HCT116 (cell line): ENCODE measurements at regions not wholly inside any gene's neighbourhood (a gene's known extent, or its start where the extent isn't known, plus 50 kb on each side); places are given as distances from the start of the nearest gene placed in this dataset.

ENCODE experiments used
- ATAC-seq: fragments of 200-7000 bp; cut with Tn5 transposase; 2 replicates; pipeline ENCODE4 v1.9.1; 2020; ENCODE audit warnings: mild to moderate bottlenecking, moderate library complexity
- BruUV-seq: library from RNA; stranded (reverse); fragments of 400-500 nt; replicated peaks from 2 replicates; lab custom pipeline; 2021; lab: Mats Ljungman, UMichigan
- CTCF ChIA-PET: fragments of 300-600 bp; sonication (Branson Sonifier 250); formaldehyde crosslinking; loops from one replicate; lab custom pipeline; 2021; ENCODE audit warnings: antibody characterized with exemption; lab: Charles Lee
- POLR2A ChIA-PET: fragments of 300-600, 350-600 bp; sonication (Branson Sonifier 250); formaldehyde crosslinking; loops from one replicate; lab custom pipeline; 2021; ENCODE audit warnings: antibody characterized with exemption; lab: Charles Lee
- RAD21 ChIA-PET, 2 experiments: fragments of 300-600 bp; sonication (Branson Sonifier 250); formaldehyde crosslinking; loops; one replicate each; lab custom pipeline; 2023; ENCODE audit warnings: low total read pairs in 2 of 2; ENCODE audit not compliant: uncharacterized antibody in 2 of 2, unreplicated experiment in 2 of 2, low non-redundant PET in 1 of 2; lab: Charles Lee
- DNase-seq: peaks from one replicate; pipeline ENCODE4 v3.0.0-alpha.2; 2010; ENCODE audit warnings: low read depth, low spot score
- H2AFZ ChIP-seq: fragments of 200-600 bp; shearing (Covaris generic), sonication (generic); 2 replicates; pipeline ENCODE4 v1.6.1; 2017; ENCODE audit warnings: low read depth, mixed run types, mixed read lengths, antibody characterized with exemption, low read length; ENCODE audit not compliant: poor library complexity, severe bottlenecking
- H3K27ac ChIP-seq: 2 replicates; pipeline ENCODE4 v1.5.1; 2012; ENCODE audit warnings: low read depth, low read length
- H3K27me3 ChIP-seq: fragments of 200-600 bp; sonication (generic); 2 replicates; pipeline ENCODE4 v1.6.1; 2016; ENCODE audit warnings: mixed run types, low read length, mixed read lengths; ENCODE audit not compliant: insufficient read depth
- H3K36me3 ChIP-seq, 2 experiments: fragments of 200-500 bp in 1 of 2; fragments of 200-600 bp in 1 of 2; sonication (Bioruptor generic) in 1 of 2; sonication (generic) in 1 of 2; 2 replicates each; pipeline versions ENCODE4 v1.5.1 to v1.6.1; 2014 to 2016; ENCODE audit warnings: low read length in 2 of 2, inconsistent platforms in 1 of 2, mixed read lengths in 1 of 2, mixed run types in 1 of 2; ENCODE audit not compliant: insufficient read depth in 2 of 2, control insufficient read depth in 1 of 2
- H3K4me1 ChIP-seq, 2 experiments: fragments of 200-600 bp in 1 of 2; sonication (generic) in 1 of 2; 2 replicates each; pipeline versions ENCODE4 v1.5.1 to v1.6.1; 2012 to 2017; ENCODE audit warnings: low read length in 2 of 2, inconsistent platforms in 1 of 2, mild to moderate bottlenecking in 1 of 2, mixed read lengths in 1 of 2, mixed run types in 1 of 2, moderate library complexity in 1 of 2; ENCODE audit not compliant: insufficient read depth in 2 of 2, control insufficient read depth in 1 of 2
- H3K4me2 ChIP-seq: fragments of 200-600 bp; sonication (generic); 2 replicates; pipeline ENCODE4 v1.6.1; 2017; ENCODE audit warnings: mixed run types, low read length, mixed read lengths
- H3K4me3 ChIP-seq, 2 experiments: fragments of 200-600 bp in 1 of 2; sonication (generic) in 1 of 2; replicated peaks in 1 of 2; 2 replicates each; pipeline ENCODE4 v1.5.1; 2011 to 2016; ENCODE audit warnings: low read length in 2 of 2, control low read depth in 1 of 2, low read depth in 1 of 2, mild to moderate bottlenecking in 1 of 2, mixed read lengths in 1 of 2, mixed run types in 1 of 2
- H3K79me2 ChIP-seq: fragments of 200-600 bp; sonication (generic); 2 replicates; pipeline ENCODE4 v1.6.1; 2017; ENCODE audit warnings: mild to moderate bottlenecking, mixed run types, low read length, moderate library complexity, mixed read lengths; ENCODE audit not compliant: insufficient read depth
- H3K9ac ChIP-seq: fragments of 200-600 bp; sonication (generic); 2 replicates; pipeline ENCODE4 v1.6.1; 2016; ENCODE audit warnings: low read length, mixed read lengths
- H3K9me2 ChIP-seq: fragments of 200-600 bp; sonication (generic), shearing (Covaris generic); 2 replicates; pipeline ENCODE4 v1.6.1; 2017; ENCODE audit warnings: mixed run types, mild to moderate bottlenecking, moderate library complexity; ENCODE audit not compliant: insufficient read depth
- H3K9me3 ChIP-seq, 2 experiments: fragments of 200-500 bp in 1 of 2; fragments of 200-600 bp in 1 of 2; sonication (Bioruptor generic) in 1 of 2; sonication (generic) in 1 of 2; 2 replicates each; pipeline ENCODE4 v1.6.1; 2014 to 2017; ENCODE audit warnings: low read length in 2 of 2, mixed read lengths in 2 of 2, inconsistent platforms in 1 of 2, low read depth in 1 of 2, mild to moderate bottlenecking in 1 of 2, mixed run types in 1 of 2, moderate library complexity in 1 of 2; ENCODE audit not compliant: control insufficient read depth in 1 of 2, insufficient read depth in 1 of 2
- H4K20me1 ChIP-seq: fragments of 200-600 bp; sonication (generic), shearing (Covaris generic); 2 replicates; pipeline ENCODE4 v1.6.1; 2017; ENCODE audit warnings: mixed run types, mild to moderate bottlenecking, moderate library complexity; ENCODE audit not compliant: insufficient read depth
- ATF3 ChIP-seq: IDR thresholded peaks from 2 replicates; pipeline ENCODE4 v1.6.1; 2012
- CBX3 ChIP-seq: IDR thresholded peaks from 2 replicates; pipeline ENCODE4 v1.6.1; 2012; ENCODE audit warnings: low read depth
- CTCF ChIP-seq, 3 experiments: fragments of 200-600 bp in 1 of 3; sonication (generic) in 1 of 3; IDR thresholded peaks in 2 of 3; conservative IDR thresholded peaks in 1 of 3; 2 replicates each; pipeline ENCODE4 v1.5.1; 2012 to 2017; ENCODE audit warnings: low read depth in 2 of 3, low read length in 2 of 3, antibody characterized with exemption in 1 of 3, borderline replicate concordance in 1 of 3, control low read depth in 1 of 3, mild to moderate bottlenecking in 1 of 3, mixed read lengths in 1 of 3, mixed run types in 1 of 3, moderate library complexity in 1 of 3; ENCODE audit not compliant: insufficient read depth in 1 of 3
- ELF1 ChIP-seq: IDR thresholded peaks from 2 replicates; pipeline ENCODE4 v1.6.1; 2012; ENCODE audit warnings: low read depth, borderline replicate concordance
- POLR2A ChIP-seq: IDR thresholded peaks from 2 replicates; pipeline ENCODE4 v1.7.0; 2011; ENCODE audit warnings: borderline replicate concordance; ENCODE audit not compliant: insufficient read depth, insufficient read length; ENCODE audit errors: extremely low read depth
- POLR2AphosphoS5 ChIP-seq: IDR thresholded peaks from 2 replicates; pipeline ENCODE4 v1.6.1; 2011; ENCODE audit warnings: mild to moderate bottlenecking, low read depth, low read length, moderate library complexity
- RAD21 ChIP-seq: IDR thresholded peaks from 2 replicates; pipeline ENCODE4 v1.6.1; 2012; ENCODE audit warnings: low read depth, mild to moderate bottlenecking
- SRF ChIP-seq: IDR thresholded peaks from 2 replicates; pipeline ENCODE4 v1.6.1; 2012; ENCODE audit warnings: low read depth
- TCF7L2 ChIP-seq: IDR thresholded peaks from 2 replicates; pipeline ENCODE4 v1.7.0; 2011; ENCODE audit warnings: borderline replicate concordance, inconsistent platforms; ENCODE audit not compliant: insufficient read depth, insufficient read length; ENCODE audit errors: extremely low read depth
- ZNF274 ChIP-seq: fragments of 200-500 bp; sonication (Bioruptor generic); IDR thresholded peaks from 2 replicates; pipeline ENCODE4 v1.6.1; 2014; ENCODE audit warnings: mild to moderate bottlenecking, low read depth, low read length, inconsistent platforms
- intact Hi-C: fragments of 100-400 bp; cut with micrococcal nuclease; formaldehyde crosslinking; loops from 2 replicates; pipeline ENCODE4 v1.10.0; 2022

GRCh38 chr1:83029050-83029449 lies 969.9 kb downstream of the TTLL7 start:
- no peaks in the 10 kb centered on the region for H4K20me1 ChIP-seq
- H3K9me2 ChIP-seq, result no peaks in the 10 kb centered on the region
- H3K4me1 ChIP-seq, result 0 out of 4 replicates have a peak, but pooled peaks cover 0 to 5% of the 10 kb centered on the region in 2 experiments
- no TSS peak for BruUV-seq
- POLR2A ChIA-PET, result no interaction called here
- ATAC-seq (no peak), DNase-seq (no peak)
- intact Hi-C loops, result no loop called here
- H3K79me2 ChIP-seq, result no peaks in the 10 kb centered on the region
- no peak overlapping the region for H3K4me2 ChIP-seq
- CTCF ChIA-PET, result no interaction called here
- H3K4me3 ChIP-seq, result no peak overlapping the region
- RAD21 ChIA-PET, result no interaction called here
- TF ChIP-seq CTCF (IDR thresholded peaks at IDR 0.05 in 2 of 3, conservative IDR thresholded peaks at IDR 0.05 in 1 of 3; ENCODE audit: borderline replicate concordance in 1 of 3, insufficient read depth in 1 of 3, low read depth in 2 of 3, low read length in 2 of 3) (no peak), TCF7L2 (no peak), RAD21 (no peak), SRF (no peak), POLR2A (no peak), ZNF274 (no peak)
- no peak overlapping the region for H3K9ac ChIP-seq
- H3K27me3 ChIP-seq, result no peaks in the 10 kb centered on the region
- H3K9me3 ChIP-seq, result no peaks in the 10 kb centered on the region; a peak in 1 of 4 replicates
- no peak overlapping the region for H2AFZ ChIP-seq
- H3K36me3 ChIP-seq, result no peaks in the 10 kb centered on the region
- no peak overlapping the region for H3K27ac ChIP-seq

- H3K9me3 ChIP-seq, result no peaks in the 10 kb centered on the region; a peak in 1 of 4 replicates
- no peaks in the 10 kb centered on the region for H3K79me2 ChIP-seq
- no peak for DNase-seq
- TF ChIP-seq POLR2AphosphoS5, result no peak
- no peak for TF ChIP-seq ELF1
- no peak for TF ChIP-seq RAD21
- TF ChIP-seq ATF3, result no peak
- TF ChIP-seq CBX3, result no peak
- no peak for TF ChIP-seq ZNF274
- H3K9ac ChIP-seq, result no peak overlapping the region
- H3K4me3 ChIP-seq, result no peak overlapping the region
- H3K4me2 ChIP-seq, result no peak overlapping the region
- no peak overlapping the region for H2AFZ ChIP-seq
- H3K36me3 ChIP-seq, result no peaks in the 10 kb centered on the region
- ATAC-seq, result no peak
- CTCF ChIA-PET, result no interaction called here
- POLR2A ChIA-PET, result no interaction called here
- no TSS peak for BruUV-seq
- H3K27ac ChIP-seq, result no peak overlapping the region
- no peaks in the 10 kb centered on the region for H4K20me1 ChIP-seq
- no peaks in the 10 kb centered on the region for H3K27me3 ChIP-seq
- no peaks in the 10 kb centered on the region for H3K9me2 ChIP-seq
- RAD21 ChIA-PET, result no interaction called here
- no peaks in the 10 kb centered on the region for H3K4me1 ChIP-seq
- intact Hi-C loops, result no loop called here
Measured at GRCh38 chr1:83028467-83028866, 970.5 kb downstream of the TTLL7 start.
